NCI-H1417 treated with DMSO at 0.1 percent for 48 hours (cell line): ENCODE measurements at regions not wholly inside any gene's neighbourhood (a gene's known extent, or its start where the extent isn't known, plus 50 kb on each side); places are given as distances from the start of the nearest gene placed in this dataset.
"Not testable (repeated sequence)": the region's sequence is repeated elsewhere in the genome, so short reads cannot be mapped to it uniquely, and the experiment has no call there.

ENCODE experiments used
- DNase-seq: peaks from one replicate; lab custom pipeline; 2025; lab: John Stamatoyannopoulos, UW

- DNase-seq, result no peak
These were observed 205.5 kb downstream of the SLC4A3 start for GRCh38 chr2:219832904-219833303.

- DNase-seq, result no peak
These were observed 208.1 kb downstream of the SLC4A3 start for GRCh38 chr2:219835493-219835892.

GRCh38 chr2:219836647-219837177 lies 209.3 kb downstream of the SLC4A3 start:
- no peak for DNase-seq

GRCh38 chr2:219844401-219845091 lies 217.1 kb downstream of the SLC4A3 start:
- no peak for DNase-seq

- peak; percentile 50 for DNase-seq
These were observed 221.5 kb downstream of the SLC4A3 start for GRCh38 chr2:219848882-219849281.

GRCh38 chr2:219851169-219851568 lies 223.7 kb downstream of the SLC4A3 start:
- DNase-seq, result no peak

- no peak for DNase-seq
These were observed 224.5 kb downstream of the SLC4A3 start for GRCh38 chr2:219851801-219852481.

- no peak for DNase-seq
These were observed 225.2 kb downstream of the SLC4A3 start for GRCh38 chr2:219852626-219853025.

GRCh38 chr2:219856602-219857001 lies 229.2 kb downstream of the SLC4A3 start:
- DNase-seq, result no peak

GRCh38 chr2:219857751-219858150 lies 230.3 kb downstream of the SLC4A3 start:
- DNase-seq, result no peak

GRCh38 chr2:219861307-219861706 lies 233.9 kb downstream of the SLC4A3 start:
- DNase-seq, result no peak

GRCh38 chr2:219864154-219864553 lies 236.7 kb downstream of the SLC4A3 start:
- no peak for DNase-seq

GRCh38 chr2:219868635-219869034 lies 241.2 kb downstream of the SLC4A3 start:
- no peak for DNase-seq

- DNase-seq, result no peak
These were observed 242.6 kb downstream of the SLC4A3 start for GRCh38 chr2:219870041-219870440.

- DNase-seq, result no peak
These were observed 243.9 kb downstream of the SLC4A3 start for GRCh38 chr2:219871351-219871750.

- DNase-seq, result no peak
These were observed 247.6 kb downstream of the SLC4A3 start for GRCh38 chr2:219875036-219875435.

GRCh38 chr2:219875986-219876385 lies 248.6 kb downstream of the SLC4A3 start:
- not testable (repeated sequence) for DNase-seq

GRCh38 chr2:219876931-219877330 lies 249.5 kb downstream of the SLC4A3 start:
- no peak for DNase-seq

GRCh38 chr2:219877728-219878127 lies 250.3 kb downstream of the SLC4A3 start:
- no peak for DNase-seq

- no peak for DNase-seq
These were observed 251.1 kb downstream of the SLC4A3 start for GRCh38 chr2:219878516-219878915.

GRCh38 chr2:219881851-219882250 lies 254.4 kb downstream of the SLC4A3 start:
- DNase-seq, result no peak

- DNase-seq, result no peak
These were observed 259.2 kb downstream of the SLC4A3 start for GRCh38 chr2:219886615-219887014.

- DNase-seq, result no peak
These were observed 260.4 kb downstream of the SLC4A3 start for GRCh38 chr2:219887870-219888269.
